ENCODE measurements at regions not wholly inside any gene's neighbourhood (a gene's known extent, or its start where the extent isn't known, plus 50 kb on each side); places are given as distances from the start of the nearest gene placed in this dataset.

- Histone ChIP-seq H3K9me3 (ENCODE audit: low read length) (peaks cover 46% of the 10 kb centered on the region), H3K4me2 (ENCODE audit: low read depth, low read length) (no peak overlapping the region), H3K4me3 (replicated peaks in 1 of 3; ENCODE audit: insufficient read depth in 1 of 3, low read depth in 2 of 3, low read length in 3 of 3) (no peak overlapping the region), H3K4me1 (ENCODE audit: insufficient read depth, low read length) (no peaks in the 10 kb centered on the region), H2AFZ (ENCODE audit: low read length) (no peak overlapping the region), H4K20me1 (ENCODE audit: insufficient read depth, low read length) (no peaks in the 10 kb centered on the region), H3K36me3 (replicated peaks in 1 of 2; ENCODE audit: control insufficient read depth in 1 of 2, insufficient read depth in 2 of 2, low read length in 2 of 2) (no peaks in the 10 kb centered on the region), H3K27me3 (ENCODE audit: control insufficient read depth in 1 of 2, insufficient read depth in 2 of 2, low read length in 2 of 2) (no peaks in the 10 kb centered on the region), H3K9ac (ENCODE audit: insufficient read depth, low read depth, low read length) (no peak overlapping the region), H3K27ac (ENCODE audit: extremely low read length, insufficient read depth, low read length) (no peak overlapping the region), H3K79me2 (ENCODE audit: insufficient read depth, low read length) (no peaks in the 10 kb centered on the region)
- no peak for ATAC-seq
- ChIA-PET POLR2A (no interaction called here), CTCF (ENCODE audit: low intra/inter-chr PET ratio, low total read pairs) (no interaction called here)
- no TSS peak for BruUV-seq (replicated peaks)
- TF ChIP-seq CREB3 (CRISPR knock-in tag; IDR thresholded peaks at IDR 0.05), result no peak
- no peak for TF ChIP-seq CEBPG (CRISPR knock-in tag; IDR thresholded peaks at IDR 0.05)
- no peak for TF ChIP-seq U2AF2 (IDR thresholded peaks at IDR 0.05; ENCODE audit: low read depth, low read length)
- TF ChIP-seq ZNF235 (CRISPR knock-in tag; IDR thresholded peaks at IDR 0.05; ENCODE audit: borderline replicate concordance), result no peak
- TF ChIP-seq FOXM1 (CRISPR knock-in tag; IDR thresholded peaks at IDR 0.05), result no peak
- TF ChIP-seq POGZ (CRISPR knock-in tag; IDR thresholded peaks at IDR 0.05), result no peak
- no peak for DNase-seq (ENCODE audit: low spot score)
- WGBS (ENCODE audit: low lambda C conversion rate), result 21% methylated on average over 2 of the region's 2 CpGs
- intact Hi-C loops (cut with micrococcal nuclease; ENCODE audit: unreplicated experiment), result no loop called here
- no peak for FAIRE-seq
- in situ Hi-C loops (cut with HindIII; ENCODE audit: extremely low pct_ligation_motif_present, low pct_unique_long_range_greater_than_20kb), result no loop called here
Observed at GRCh38 chr14:44041700-44042099, 465.4 kb downstream of the FSCB start.

- in situ Hi-C loops (cut with HindIII; ENCODE audit: extremely low pct_ligation_motif_present, low pct_unique_long_range_greater_than_20kb), result no loop called here
- no TSS peak for BruUV-seq (replicated peaks)
Observed at GRCh38 chr14:44040561-44040960, 466.5 kb downstream of the FSCB start.

More at GRCh38 chr14:44040561-44040960, 466.5 kb downstream of the FSCB start:
- H4K20me1 ChIP-seq (ENCODE audit: insufficient read depth, low read length), result no peaks in the 10 kb centered on the region
- H3K4me3 ChIP-seq (replicated peaks in 1 of 3; ENCODE audit: insufficient read depth in 1 of 3, low read depth in 2 of 3, low read length in 3 of 3), result no peak overlapping the region
- no peak overlapping the region for H3K27ac ChIP-seq (ENCODE audit: extremely low read length, insufficient read depth, low read length)
- no peak overlapping the region for H3K9ac ChIP-seq (ENCODE audit: insufficient read depth, low read depth, low read length)
- H3K4me2 ChIP-seq (ENCODE audit: low read depth, low read length), result no peak overlapping the region
- no peak for TF ChIP-seq FOSL1 (CRISPR knock-in tag; IDR thresholded peaks at IDR 0.05; ENCODE audit: borderline replicate concordance)
- TF ChIP-seq CCDC6 (CRISPR knock-in tag; IDR thresholded peaks at IDR 0.05), result no peak
- TF ChIP-seq ZNF850 (CRISPR knock-in tag; conservative IDR thresholded peaks at IDR 0.05), result no peak
- no peak for TF ChIP-seq TCF12 (IDR thresholded peaks at IDR 0.05)
- no peak for TF ChIP-seq TCF12 (CRISPR knock-in tag; IDR thresholded peaks at IDR 0.05)
- no peak for TF ChIP-seq ZNF350 (CRISPR knock-in tag; IDR thresholded peaks at IDR 0.05; ENCODE audit: borderline replicate concordance, low read depth)
- TF ChIP-seq ZFP62 (CRISPR knock-in tag; IDR thresholded peaks at IDR 0.05), result no peak
- TF ChIP-seq ZNF281 (CRISPR knock-in tag; IDR thresholded peaks at IDR 0.05; ENCODE audit: borderline replicate concordance), result no peak
- TF ChIP-seq ZNF777 (CRISPR knock-in tag; IDR thresholded peaks at IDR 0.05), result no peak
- TF ChIP-seq ONECUT2 (CRISPR knock-in tag; IDR thresholded peaks at IDR 0.05), result no peak
- FAIRE-seq (no peak), DNase-seq (ENCODE audit: low spot score) (no peak), ATAC-seq (no peak)
- no peaks in the 10 kb centered on the region for H3K4me1 ChIP-seq (ENCODE audit: insufficient read depth, low read length)
- no peaks in the 10 kb centered on the region for H3K36me3 ChIP-seq (replicated peaks in 1 of 2; ENCODE audit: control insufficient read depth in 1 of 2, insufficient read depth in 2 of 2, low read length in 2 of 2)
- intact Hi-C loops (cut with micrococcal nuclease; ENCODE audit: unreplicated experiment), result no loop called here
- no peaks in the 10 kb centered on the region for H3K27me3 ChIP-seq (ENCODE audit: control insufficient read depth in 1 of 2, insufficient read depth in 2 of 2, low read length in 2 of 2)
- POLR2A ChIA-PET, result no interaction called here
- 0% methylated on average over 1 of the region's 1 CpG for WGBS (ENCODE audit: low lambda C conversion rate)
- peaks cover 46% of the 10 kb centered on the region for H3K9me3 ChIP-seq (ENCODE audit: low read length)
- CTCF ChIA-PET (ENCODE audit: low intra/inter-chr PET ratio, low total read pairs), result no interaction called here
- H3K79me2 ChIP-seq (ENCODE audit: insufficient read depth, low read length), result no peaks in the 10 kb centered on the region
- no peak overlapping the region for H2AFZ ChIP-seq (ENCODE audit: low read length)
